Suppressor macrophage treated with lipopolysaccharide for 4 hours (primary cell): ENCODE measurements at regions not wholly inside any gene's neighbourhood (a gene's known extent, or its start where the extent isn't known, plus 50 kb on each side); places are given as distances from the start of the nearest gene placed in this dataset.
"Not testable (repeated sequence)": the region's sequence is repeated elsewhere in the genome, so short reads cannot be mapped to it uniquely, and the experiment has no call there.

Source experiments
- DNase-seq: peaks from one replicate; pipeline ENCODE4 v3.0.0-alpha.2; 2020

DNA sequence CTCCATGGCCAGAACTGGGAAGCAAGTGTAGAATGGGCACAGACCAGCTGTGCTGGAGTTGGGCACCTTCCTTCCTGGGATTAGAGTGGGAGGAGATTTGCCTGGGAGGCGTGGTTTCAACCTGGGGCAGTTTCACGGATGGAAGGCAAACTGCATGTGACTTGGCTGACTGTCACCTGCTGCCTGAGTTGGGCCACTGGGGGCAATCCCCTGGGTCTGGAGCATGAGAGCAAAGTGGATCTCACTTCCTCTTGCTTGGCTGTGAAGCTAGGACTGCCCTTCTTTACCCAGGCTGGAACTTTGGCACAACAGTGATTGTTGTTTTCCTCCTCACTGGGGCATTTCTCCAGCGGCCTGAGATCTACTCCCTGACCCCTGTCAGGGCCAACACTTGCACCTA lies 1247.0 kb upstream of the EPHA6 start:
- no peak for DNase-seq

DNA sequence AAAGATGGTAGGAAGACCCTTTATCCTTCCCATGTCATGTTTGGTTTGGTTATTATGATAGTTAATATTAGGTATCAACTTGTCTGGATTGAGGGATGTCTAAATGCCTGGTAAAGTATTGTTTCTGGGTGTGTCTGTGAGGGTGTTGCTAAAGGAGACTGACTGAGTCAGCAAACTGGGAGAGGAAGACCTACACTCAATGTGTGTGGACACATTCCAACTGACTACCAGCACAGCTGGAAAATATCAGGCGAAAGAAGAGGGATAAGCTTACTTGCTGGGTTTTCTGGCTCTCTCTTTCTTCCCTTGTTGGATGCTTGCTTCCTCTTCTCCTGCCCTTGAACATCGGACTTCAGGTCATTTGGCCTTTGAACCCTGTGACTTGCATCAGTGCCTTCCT lies 1227.6 kb upstream of the EPHA6 start:
- DNase-seq: no peak

DNA sequence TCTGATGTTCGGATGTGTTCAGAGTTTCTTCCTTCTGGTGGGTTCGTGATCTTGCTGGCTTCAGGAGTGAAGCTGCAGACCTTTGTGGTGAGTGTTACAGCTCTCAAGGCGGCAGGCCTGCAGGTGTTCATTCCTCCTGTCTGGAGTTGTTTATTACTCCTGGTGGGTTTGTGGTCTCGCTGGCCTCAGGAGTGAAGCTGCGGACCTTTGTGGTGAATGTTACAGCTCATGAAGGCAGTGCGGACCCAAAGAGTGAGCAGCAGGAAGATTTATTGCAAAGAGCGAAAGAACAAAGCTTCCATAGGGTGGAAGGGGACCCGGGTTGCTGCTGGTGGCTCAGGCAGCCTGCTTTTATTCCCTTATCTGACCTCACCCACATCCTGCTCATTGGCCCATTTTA lies 1226.8 kb upstream of the EPHA6 start:
- not testable (repeated sequence) for DNase-seq

DNA sequence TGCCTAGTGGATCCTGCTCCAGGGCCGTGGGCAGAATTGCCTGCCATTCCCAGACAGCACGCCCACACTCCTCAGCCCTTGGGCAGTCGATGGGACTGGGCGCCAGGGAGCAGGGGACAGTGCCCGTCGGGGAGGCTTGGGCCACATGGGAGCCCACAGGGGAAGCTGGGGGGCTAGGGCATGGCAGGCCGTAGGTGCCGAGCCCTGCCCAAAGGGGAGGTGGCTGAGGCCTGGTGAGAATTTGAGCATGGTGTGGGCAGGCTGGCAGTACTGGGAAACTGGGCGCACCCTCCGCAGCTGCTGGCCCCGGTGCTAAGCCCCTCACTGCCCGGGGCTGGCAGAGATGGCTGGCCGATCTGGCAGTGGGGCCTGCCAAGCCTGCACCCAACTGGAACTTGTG lies 1225.9 kb upstream of the EPHA6 start:
- no peak for DNase-seq

DNA sequence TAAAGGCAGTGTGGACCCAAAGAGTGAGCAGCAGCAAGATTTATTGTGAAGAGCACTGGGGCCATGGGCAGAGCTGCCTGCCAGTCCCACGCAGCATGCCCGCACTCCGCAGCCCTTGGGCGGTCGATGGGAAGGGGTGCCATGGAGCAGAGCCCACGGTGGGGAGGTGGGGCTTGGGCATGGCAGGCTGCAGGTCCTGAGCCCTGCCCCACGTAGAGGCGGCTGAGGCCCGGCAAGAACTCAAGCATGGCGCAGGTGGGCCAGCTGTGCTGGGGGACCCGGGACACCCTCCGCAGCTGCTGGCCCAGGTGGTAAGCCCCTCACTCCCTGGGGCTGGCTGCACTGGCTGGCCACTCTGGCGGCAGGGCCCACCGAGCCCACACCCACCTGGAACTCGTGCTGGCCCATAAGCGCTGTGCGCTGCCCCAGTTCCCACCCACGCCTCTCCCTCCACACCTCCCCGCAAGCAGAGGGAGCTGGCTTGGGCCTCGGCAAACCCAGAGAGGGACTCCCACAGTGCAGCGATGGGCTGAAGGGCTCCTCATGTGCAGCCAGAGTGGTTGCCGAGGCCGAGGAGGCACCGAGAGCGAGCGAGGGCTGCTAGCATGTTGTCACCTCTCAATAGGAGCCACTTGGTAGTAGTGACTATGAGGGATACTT lies 1218.8 kb upstream of the EPHA6 start:
- no peak for DNase-seq

DNA sequence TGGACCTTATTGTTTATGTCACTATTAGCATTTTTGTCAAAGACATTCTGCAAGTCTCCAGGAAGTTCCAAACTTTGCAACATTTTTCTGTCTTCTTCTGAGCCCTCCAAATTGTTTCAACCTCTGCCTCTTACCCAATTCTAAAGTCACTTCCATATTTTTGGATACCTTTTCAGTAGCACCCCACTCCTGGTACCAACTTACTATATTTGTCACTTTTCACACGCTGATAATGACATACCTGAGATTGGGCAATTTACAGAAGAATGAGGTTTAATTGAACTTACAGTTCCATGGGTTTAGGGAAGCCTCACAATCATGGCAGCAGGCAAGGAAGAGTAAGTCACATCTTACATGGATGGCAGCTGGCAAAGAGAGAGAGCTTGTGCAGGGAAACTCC lies 1206.5 kb upstream of the EPHA6 start:
- no peak for DNase-seq

DNA sequence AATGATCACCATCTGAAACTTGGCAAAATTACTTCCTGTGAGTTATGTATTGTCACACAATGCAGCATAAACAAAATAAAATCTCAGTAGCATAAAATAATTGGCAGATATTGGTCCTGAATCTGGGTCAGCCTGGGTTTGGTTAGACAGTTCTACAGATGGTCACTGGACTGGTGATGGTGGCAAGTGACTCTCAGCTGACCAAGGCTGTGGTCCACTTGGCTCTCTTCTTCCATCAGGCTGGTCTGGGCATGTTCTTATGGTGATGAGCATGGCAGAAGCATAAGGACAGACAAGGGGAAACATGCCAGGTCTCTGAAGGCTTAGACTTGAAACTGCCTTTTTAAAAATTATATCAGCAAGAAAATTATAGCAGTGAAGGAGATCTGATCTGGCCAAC lies 1205.0 kb upstream of the EPHA6 start:
- DNase-seq: no peak

DNA sequence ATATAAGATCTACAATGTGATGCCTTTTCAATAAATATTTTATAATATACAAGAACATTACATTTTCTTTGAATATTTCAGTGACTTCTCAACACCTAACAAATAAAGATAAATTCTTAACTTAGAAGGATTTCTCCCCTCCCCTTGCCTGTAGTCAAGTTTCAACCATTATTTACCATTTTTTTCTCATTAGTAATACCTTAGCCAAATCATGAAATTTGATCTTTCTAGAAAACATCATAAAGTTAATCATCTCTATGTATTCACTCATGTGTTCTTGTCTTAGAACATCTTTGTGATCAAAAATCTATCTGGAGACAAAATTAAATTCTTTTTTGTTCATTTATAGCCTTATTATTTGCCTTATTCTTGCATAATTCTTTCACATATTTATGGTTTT lies 1201.8 kb upstream of the EPHA6 start:
- DNase-seq: no peak

DNA sequence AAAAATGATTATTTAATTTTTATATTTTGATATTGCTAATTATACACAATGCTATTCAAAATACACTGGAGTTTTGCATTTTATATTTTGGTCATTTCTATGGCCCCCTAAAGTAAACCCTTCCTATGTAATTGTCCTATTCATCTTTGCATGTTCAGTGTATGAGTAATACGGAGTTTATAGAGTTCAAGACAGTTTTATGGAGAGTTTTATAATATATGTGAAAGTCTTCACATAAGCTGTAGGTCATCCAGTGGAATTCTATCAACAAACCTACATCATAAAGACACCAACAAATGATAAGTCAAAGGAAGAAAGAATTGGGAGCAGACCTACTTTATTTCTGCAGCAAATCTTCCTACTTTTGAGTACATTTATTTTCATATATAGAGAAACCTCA lies 1200.4 kb upstream of the EPHA6 start:
- no peak for DNase-seq

DNA sequence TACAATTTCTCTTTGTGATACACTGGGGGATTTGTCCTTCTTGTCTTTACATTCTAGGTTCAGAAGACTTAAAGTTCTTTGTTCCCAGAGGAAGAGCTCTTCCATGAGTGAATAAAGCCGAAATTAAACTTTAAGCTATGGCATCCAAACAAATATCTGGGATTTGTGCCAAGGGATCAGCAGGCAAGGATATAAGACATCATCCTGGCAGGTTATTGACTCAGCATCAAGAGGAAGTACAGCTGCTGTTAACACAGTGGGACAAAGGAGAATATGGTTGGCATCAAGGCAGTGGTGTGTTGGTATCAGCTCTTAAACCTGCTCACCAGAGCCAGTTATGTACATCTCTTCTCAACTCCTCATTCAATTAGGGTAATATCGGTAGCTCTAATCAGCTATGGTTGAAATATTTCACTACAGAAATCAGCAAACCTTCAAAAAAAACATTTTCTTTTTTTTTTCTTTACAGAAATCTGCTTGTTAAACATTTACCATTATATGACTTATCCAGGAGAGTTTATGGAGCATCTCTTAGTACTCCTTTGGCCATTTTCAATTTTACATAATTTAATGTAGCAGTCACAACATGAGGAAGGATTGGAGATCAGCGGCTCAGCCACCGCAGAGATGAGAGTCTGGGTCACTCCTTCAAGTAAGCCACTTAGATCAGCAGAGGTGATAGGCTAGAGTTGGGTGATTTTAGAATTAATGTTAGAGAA lies 1198.6 kb upstream of the EPHA6 start:
- no peak for DNase-seq

DNA sequence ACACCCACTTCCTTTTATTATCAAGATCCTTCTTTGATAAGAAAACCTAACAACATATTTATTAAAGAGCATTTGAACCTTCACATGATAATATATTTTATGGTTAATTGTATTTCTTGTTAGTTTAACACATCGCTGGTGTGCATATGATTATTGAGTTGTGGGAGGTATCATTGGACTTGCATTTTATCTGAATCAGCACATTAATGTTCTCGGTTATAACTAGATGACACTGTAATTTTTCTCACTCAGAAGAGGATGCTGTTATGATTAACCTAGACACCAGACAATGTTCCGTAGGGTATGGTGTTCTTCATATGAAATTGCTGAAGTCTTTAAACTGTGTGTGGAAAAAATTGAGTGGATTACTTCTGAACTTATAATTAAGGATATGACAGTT lies 1188.3 kb upstream of the EPHA6 start:
- no peak for DNase-seq

DNA sequence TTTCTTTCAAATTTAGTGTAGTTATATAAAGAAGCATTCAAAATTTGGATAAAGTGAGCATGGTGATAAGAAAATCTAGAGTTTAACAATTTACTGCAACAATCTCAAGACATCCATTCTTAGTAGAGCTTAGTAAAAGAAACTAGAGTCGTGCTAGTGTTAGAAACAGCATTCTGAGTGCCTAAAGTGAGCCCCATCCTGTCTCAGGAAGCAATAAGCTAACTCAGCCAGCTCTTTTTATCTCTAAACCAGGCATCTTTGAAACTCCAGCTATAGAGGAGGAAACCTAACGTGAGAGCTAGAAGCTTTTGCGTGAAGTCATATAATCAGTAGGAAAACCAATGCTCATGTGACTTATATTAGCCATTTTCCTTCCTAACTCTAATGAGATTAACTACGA lies 1187.1 kb upstream of the EPHA6 start:
- no peak for DNase-seq

DNA sequence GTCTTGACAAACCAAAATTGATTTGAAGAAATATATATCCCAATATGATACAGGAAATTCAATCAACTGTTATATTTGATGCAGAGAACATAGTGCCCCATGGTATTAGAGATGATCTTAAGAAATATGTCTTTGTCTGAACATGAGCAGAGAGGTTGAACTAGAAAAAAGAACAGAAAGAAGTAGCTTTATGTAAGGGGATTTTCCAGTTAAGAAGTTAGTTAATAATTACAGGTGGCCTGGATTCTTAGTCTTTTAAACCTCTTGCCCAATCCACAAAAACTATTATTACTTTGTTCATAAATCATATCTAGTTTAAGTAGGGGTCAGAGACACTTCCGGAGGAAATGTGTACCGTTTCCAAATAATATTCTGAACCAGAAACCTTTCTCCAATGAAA lies 1186.7 kb upstream of the EPHA6 start:
- no peak for DNase-seq

DNA sequence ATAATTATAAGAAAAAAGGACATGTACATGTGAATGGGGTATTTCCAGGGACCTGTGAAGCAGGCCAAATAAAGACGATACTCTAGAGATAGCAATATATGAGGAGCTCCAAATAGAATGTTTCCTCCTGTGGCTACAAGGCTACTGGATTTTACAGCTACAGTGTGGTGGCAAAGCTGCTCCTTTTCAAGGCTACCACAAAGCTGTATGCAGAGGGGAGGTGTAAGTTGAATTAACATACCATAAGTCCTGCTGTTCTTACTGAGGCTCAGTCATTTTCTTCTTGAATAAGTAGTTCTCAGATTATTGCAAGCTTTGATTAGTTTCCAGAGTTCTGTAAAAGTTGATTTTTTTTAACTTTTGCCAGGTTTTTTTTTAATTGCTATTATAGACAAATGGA lies 1184.6 kb upstream of the EPHA6 start:
- no peak for DNase-seq

DNA sequence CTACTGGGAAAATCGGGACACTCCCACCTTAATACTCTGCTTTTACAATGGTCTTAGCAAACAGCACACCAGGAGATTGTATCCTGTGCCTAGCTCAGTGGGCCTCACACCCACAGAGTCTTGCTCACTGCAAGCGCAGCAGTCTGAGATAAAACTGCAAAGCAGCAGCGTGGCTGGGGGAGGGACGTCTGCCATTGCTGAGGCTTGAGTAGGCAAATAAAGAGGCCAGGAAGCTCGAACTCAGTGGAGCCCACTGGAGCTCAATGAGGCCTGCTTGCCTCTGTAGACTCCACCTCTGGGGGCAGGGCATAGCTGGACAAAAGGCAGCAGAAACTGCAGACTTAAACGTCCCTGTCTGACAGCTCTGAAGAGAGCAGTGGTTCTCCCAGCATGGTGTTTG lies 1169.1 kb upstream of the EPHA6 start:
- DNase-seq: no peak

DNA sequence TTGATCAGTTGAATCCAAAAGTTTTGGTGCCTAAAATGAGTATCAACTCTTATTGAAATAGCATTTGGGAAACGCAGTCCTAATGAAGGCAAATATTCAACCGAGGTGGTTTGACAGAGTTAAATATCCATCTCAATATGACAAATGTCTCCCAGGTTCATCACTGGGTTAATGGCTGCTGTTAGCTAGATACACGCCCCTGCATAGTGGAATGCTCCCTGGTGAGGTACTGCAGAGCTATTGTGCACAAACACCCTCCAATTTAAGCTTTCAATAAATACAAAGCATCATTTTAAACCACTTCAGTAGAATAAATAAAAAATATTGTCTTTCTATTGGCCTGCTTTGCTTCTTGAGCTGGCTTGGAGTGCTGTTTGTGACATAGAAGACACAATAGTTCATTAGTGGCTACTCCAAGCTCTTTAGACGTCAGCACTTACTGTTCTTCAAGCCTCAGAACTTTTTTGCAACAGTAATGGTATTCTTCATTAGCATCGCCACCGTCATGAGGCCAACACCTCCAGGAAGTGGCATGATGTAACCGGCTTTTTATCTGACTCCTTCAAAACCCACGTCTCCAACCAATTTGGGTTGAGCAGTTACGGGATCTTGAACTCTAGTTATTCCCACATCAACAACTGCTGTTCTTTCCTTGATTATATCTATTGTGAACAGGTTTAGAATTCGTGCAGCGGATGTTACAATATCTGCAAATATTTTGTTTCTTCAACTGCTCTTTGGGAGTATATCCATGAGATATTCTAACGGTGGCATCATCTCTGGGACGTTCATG lies 1159.6 kb upstream of the EPHA6 start:
- DNase-seq: no peak

DNA sequence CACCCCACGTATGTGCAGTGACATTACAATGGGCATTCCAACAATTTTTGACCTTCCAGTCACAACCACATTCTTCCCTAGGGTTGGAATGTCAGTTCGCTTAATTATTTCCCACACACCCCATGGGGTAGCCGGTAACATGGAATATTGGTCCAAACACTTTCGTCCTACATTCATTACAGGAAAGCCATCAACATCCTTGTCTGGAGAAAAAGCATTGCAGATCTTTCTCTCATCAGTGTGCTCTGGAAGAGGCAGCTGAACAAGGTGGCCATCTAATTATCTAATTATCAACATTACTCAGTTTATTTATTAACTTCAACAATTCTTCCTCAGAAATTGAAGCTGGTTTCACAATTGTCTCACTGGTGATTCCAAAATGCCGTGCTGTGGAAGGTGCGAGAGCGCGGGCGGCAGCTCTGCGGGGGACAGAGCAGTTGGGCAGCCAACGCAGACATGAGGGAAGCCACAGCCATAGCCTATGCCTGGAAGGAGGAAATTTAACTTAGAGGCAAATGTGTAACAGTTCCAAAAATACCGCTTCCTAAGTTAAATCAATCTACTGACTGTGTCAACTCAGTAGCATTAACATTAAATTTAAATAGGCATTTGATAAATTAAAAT lies 1158.9 kb upstream of the EPHA6 start:
- no peak for DNase-seq

DNA sequence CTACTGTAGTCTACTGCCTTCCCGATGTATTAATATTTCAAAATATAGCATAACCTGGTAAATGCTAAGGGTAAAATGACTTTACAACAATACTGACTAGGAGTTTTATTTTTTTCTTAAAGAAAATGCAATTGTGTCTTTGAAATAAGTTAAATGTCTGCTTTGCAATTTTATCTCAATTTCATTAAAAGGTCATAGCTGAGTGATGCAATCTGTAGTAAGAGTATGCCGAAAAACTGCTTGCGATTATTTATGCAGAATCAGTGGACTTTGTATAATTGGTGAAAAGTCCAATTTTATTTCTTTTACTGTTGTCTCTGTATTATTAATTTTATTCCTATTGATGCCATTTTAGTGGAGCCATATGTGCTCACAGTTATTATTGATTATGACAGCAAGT lies 1143.6 kb upstream of the EPHA6 start:
- DNase-seq: no peak

DNA sequence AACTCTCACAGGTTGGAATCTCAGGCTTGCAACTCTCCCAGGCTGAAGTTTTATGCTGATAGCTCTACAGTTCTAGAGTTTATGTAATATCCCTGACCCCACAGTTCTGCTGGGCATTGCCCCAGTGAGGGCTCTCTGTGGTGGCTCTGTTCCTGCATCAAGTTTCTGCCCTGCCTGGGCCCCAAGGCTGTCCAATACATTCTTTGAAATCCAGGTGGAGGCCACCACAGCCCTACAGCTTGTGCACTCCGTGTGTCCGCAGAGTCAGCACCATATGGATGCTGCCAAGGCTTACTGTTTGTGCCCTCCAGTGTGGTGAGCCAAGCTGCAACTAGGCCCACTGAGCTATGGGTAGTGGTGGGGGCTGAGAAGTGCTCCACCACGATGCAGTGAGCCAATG lies 1141.2 kb upstream of the EPHA6 start:
- DNase-seq: no peak

DNA sequence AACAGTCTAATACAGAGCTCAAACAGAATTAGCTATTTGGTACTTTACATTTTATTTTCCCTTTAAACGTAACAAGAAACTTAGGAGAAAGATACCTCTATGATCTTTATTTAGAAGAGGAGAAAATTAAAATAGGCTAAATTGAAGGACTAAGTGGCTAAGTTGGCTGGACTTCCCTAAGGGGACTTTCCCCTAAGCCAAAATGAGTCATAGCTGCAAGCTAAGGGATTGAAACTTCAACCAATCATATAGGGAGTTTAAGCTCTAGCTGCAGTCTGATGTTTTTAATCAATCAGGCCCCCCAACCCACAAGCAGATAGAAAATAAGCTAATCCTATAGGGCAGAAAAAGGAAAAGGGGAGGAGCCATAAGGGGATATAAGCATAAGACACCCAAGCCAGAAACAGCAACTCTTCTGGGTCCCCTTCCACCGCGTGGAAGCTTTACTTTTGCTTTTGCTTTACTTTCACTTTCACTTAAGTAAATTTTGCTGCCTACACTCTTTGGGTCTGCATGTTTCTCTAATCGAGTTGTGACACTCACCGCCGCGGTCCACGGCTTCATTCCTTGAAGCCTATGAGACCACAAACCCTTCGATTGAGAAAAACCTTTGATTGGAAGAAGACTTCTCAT lies 1108.5 kb upstream of the EPHA6 start:
- peak; percentile 37 for DNase-seq

DNA sequence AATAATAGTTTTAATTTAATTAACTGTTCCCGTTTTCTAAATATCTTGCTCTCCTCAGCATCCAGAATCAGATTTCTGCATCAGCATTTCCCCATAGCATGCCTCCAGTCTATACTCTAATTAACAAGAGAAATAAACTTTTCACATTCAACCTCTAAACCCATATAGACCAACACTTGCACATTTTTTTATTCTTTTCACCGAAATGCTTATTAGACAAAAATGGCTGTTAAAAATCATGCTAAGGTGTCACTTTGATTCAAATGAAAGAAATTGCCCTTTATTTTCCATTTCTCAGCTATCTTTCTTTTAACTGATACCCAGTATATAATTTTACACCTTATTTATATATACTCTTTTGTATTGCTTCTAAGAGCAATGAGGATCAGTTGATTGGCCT lies 1107.1 kb upstream of the EPHA6 start:
- DNase-seq: no peak

DNA sequence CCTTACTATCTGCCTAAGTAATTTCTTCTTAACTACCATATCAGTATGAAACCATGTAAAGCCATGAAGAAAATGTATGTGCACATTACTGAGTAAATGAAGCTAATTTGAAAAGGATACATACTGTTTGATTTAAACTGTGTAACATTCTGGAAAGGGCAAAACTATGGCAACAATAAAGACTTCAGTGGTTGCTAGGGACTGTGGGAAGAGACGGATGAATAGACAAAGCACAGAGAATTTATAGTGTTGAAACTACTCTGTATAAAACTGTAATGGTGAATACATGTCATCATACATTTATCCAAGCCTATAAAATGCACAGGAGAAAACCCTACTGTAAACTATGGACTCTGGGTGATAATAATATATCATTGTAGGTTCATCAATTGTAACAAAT lies 1103.7 kb upstream of the EPHA6 start:
- DNase-seq: no peak

DNA sequence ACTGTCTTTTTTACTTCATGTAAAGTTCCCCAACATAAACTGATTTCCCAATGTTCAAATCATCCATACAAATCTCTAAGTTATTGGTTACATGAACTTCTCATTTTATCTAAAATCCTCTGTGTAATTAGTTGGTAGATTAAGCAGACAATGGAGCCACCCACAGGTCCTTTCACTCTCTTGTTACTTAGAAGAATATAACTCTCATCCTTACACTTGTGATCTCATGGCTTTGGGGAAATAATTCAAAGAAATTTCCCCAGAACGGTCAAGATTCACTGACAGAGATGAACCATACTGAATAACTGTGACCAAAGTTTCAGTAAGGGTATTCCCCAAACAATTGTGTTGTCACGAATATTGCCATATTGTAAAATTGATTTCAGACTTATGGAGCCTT lies 1102.6 kb upstream of the EPHA6 start:
- no peak for DNase-seq
